ENCODE measurements at regions not wholly inside any gene's neighbourhood (a gene's known extent, or its start where the extent isn't known, plus 50 kb on each side); places are given as distances from the start of the nearest gene placed in this dataset.

GRCh38 chr17:15026088-15026487, 239.0 kb downstream of the PMP22 start:
- Mint-ChIP-seq H3K4me1 (ENCODE audit: low read depth) (no peaks in the 10 kb centered on the region), H3K27me3 (ENCODE audit: low read depth) (no peaks in the 10 kb centered on the region), H3K36me3 (ENCODE audit: low read depth) (no peaks in the 10 kb centered on the region), H3K4me3 (no peak overlapping the region), H3K9me3 (ENCODE audit: insufficient read depth) (no peaks in the 10 kb centered on the region), H3K27ac (no peak overlapping the region)
- DNase-seq (no peak), ATAC-seq (no peak)
- ChIA-PET CTCF (no interaction called here), POLR2A (no interaction called here)

GRCh38 chr17:15023589-15024336, 241.4 kb downstream of the PMP22 start:
- Mint-ChIP-seq H3K27me3 (ENCODE audit: low read depth) (no peaks in the 10 kb centered on the region), H3K36me3 (ENCODE audit: low read depth) (no peaks in the 10 kb centered on the region), H3K27ac (no peak overlapping the region), H3K4me3 (no peak overlapping the region), H3K4me1 (ENCODE audit: low read depth) (no peaks in the 10 kb centered on the region), H3K9me3 (ENCODE audit: insufficient read depth) (no peaks in the 10 kb centered on the region)
- CTCF ChIA-PET, result no interaction called here
- ATAC-seq (no peak), DNase-seq (no peak)
- POLR2A ChIA-PET, result no interaction called here

GRCh38 chr17:15019158-15019557, 246.0 kb downstream of the PMP22 start:
- ChIA-PET POLR2A (no interaction called here), CTCF (no interaction called here)

GRCh38 chr17:15012351-15012980, 252.7 kb downstream of the PMP22 start:
- Mint-ChIP-seq H3K27me3 (ENCODE audit: low read depth) (peaks cover 3% of the 10 kb centered on the region), H3K4me3 (no peak overlapping the region), H3K27ac (no peak overlapping the region), H3K9me3 (ENCODE audit: insufficient read depth) (no peaks in the 10 kb centered on the region), H3K4me1 (ENCODE audit: low read depth) (no peaks in the 10 kb centered on the region), H3K36me3 (ENCODE audit: low read depth) (no peaks in the 10 kb centered on the region)
- CTCF ChIA-PET, result no interaction called here
- DNase-seq (no peak), ATAC-seq (no peak)
- POLR2A ChIA-PET, result no interaction called here

More at GRCh38 chr17:15019158-15019557, 246.0 kb downstream of the PMP22 start:
- Mint-ChIP-seq H3K36me3 (ENCODE audit: low read depth) (no peaks in the 10 kb centered on the region), H3K27ac (no peak overlapping the region), H3K4me3 (no peak overlapping the region), H3K4me1 (ENCODE audit: low read depth) (no peaks in the 10 kb centered on the region), H3K9me3 (ENCODE audit: insufficient read depth) (no peaks in the 10 kb centered on the region), H3K27me3 (ENCODE audit: low read depth) (no peaks in the 10 kb centered on the region)
- ATAC-seq (no peak), DNase-seq (no peak)

GRCh38 chr17:15009087-15009486, 256.0 kb downstream of the PMP22 start:
- Mint-ChIP-seq H3K27ac (no peak overlapping the region), H3K36me3 (ENCODE audit: low read depth) (no peaks in the 10 kb centered on the region), H3K9me3 (ENCODE audit: insufficient read depth) (no peaks in the 10 kb centered on the region), H3K4me1 (ENCODE audit: low read depth) (no peaks in the 10 kb centered on the region), H3K27me3 (ENCODE audit: low read depth) (peaks cover 3% of the 10 kb centered on the region), H3K4me3 (no peak overlapping the region)
- DNase-seq (no peak), ATAC-seq (no peak)
- POLR2A ChIA-PET, result no interaction called here
- CTCF ChIA-PET, result no interaction called here

GRCh38 chr17:15007147-15007553, 258.0 kb downstream of the PMP22 start:
- no peak overlapping the region for H3K27ac Mint-ChIP-seq
- no peaks in the 10 kb centered on the region for H3K4me1 Mint-ChIP-seq (ENCODE audit: low read depth)
- H3K4me3 Mint-ChIP-seq, result no peak overlapping the region
- DNase-seq, result no peak
- POLR2A ChIA-PET, result no interaction called here
- CTCF ChIA-PET, result no interaction called here
- no peak for ATAC-seq
- no peaks in the 10 kb centered on the region for H3K9me3 Mint-ChIP-seq (ENCODE audit: insufficient read depth)
- H3K36me3 Mint-ChIP-seq (ENCODE audit: low read depth), result no peaks in the 10 kb centered on the region
- H3K27me3 Mint-ChIP-seq (ENCODE audit: low read depth), result peaks cover 3% of the 10 kb centered on the region

GRCh38 chr17:15006421-15007128, 258.6 kb downstream of the PMP22 start:
- no peak overlapping the region for H3K27ac Mint-ChIP-seq
- H3K4me1 Mint-ChIP-seq (ENCODE audit: low read depth), result no peaks in the 10 kb centered on the region
- ATAC-seq (no peak), DNase-seq (no peak)
- H3K9me3 Mint-ChIP-seq (ENCODE audit: insufficient read depth), result no peaks in the 10 kb centered on the region
- H3K27me3 Mint-ChIP-seq (ENCODE audit: low read depth), result peaks cover 3% of the 10 kb centered on the region
- CTCF ChIA-PET, result no interaction called here
- no peak overlapping the region for H3K4me3 Mint-ChIP-seq
- POLR2A ChIA-PET, result no interaction called here
- no peaks in the 10 kb centered on the region for H3K36me3 Mint-ChIP-seq (ENCODE audit: low read depth)

GRCh38 chr17:15000661-15001060, 264.5 kb downstream of the PMP22 start:
- CTCF ChIA-PET, result no interaction called here
- no peaks in the 10 kb centered on the region for H3K4me1 Mint-ChIP-seq (ENCODE audit: low read depth)
- DNase-seq, result no peak
- no peaks in the 10 kb centered on the region for H3K9me3 Mint-ChIP-seq (ENCODE audit: insufficient read depth)
- no peak overlapping the region for H3K4me3 Mint-ChIP-seq
- H3K27ac Mint-ChIP-seq, result no peak overlapping the region
- no peak for ATAC-seq
- POLR2A ChIA-PET, result no interaction called here
- H3K27me3 Mint-ChIP-seq (ENCODE audit: low read depth), result no peaks in the 10 kb centered on the region
- H3K36me3 Mint-ChIP-seq (ENCODE audit: low read depth), result no peaks in the 10 kb centered on the region

GRCh38 chr17:14997290-14997689, 267.8 kb downstream of the PMP22 start:
- Mint-ChIP-seq H3K27me3 (ENCODE audit: low read depth) (peaks cover 2% of the 10 kb centered on the region), H3K36me3 (ENCODE audit: low read depth) (no peaks in the 10 kb centered on the region), H3K9me3 (ENCODE audit: insufficient read depth) (no peaks in the 10 kb centered on the region), H3K4me1 (ENCODE audit: low read depth) (no peaks in the 10 kb centered on the region), H3K27ac (no peak overlapping the region), H3K4me3 (no peak overlapping the region)
- ATAC-seq, result no peak
- POLR2A ChIA-PET, result no interaction called here
- CTCF ChIA-PET, result no interaction called here
- DNase-seq, result no peak

- Mint-ChIP-seq H3K9me3 (ENCODE audit: insufficient read depth) (no peaks in the 10 kb centered on the region), H3K36me3 (ENCODE audit: low read depth) (no peaks in the 10 kb centered on the region), H3K4me1 (ENCODE audit: low read depth) (no peaks in the 10 kb centered on the region), H3K27me3 (ENCODE audit: low read depth) (no peaks in the 10 kb centered on the region), H3K4me3 (no peak overlapping the region), H3K27ac (no peak overlapping the region)
- no peak for ATAC-seq
- DNase-seq, result no peak
- POLR2A ChIA-PET, result no interaction called here
- CTCF ChIA-PET, result no interaction called here
Measured at GRCh38 chr17:14986127-14986526, 279.0 kb downstream of the PMP22 start.

- ATAC-seq (no peak), DNase-seq (no peak)
- CTCF ChIA-PET, result no interaction called here
- H3K4me3 Mint-ChIP-seq, result no peak overlapping the region
- H3K27me3 Mint-ChIP-seq (ENCODE audit: low read depth), result no peaks in the 10 kb centered on the region
- H3K4me1 Mint-ChIP-seq (ENCODE audit: low read depth), result peaks cover 6% of the 10 kb centered on the region
- H3K9me3 Mint-ChIP-seq (ENCODE audit: insufficient read depth), result peaks cover 30% of the 10 kb centered on the region
- POLR2A ChIA-PET, result no interaction called here
- no peak overlapping the region for H3K27ac Mint-ChIP-seq
- H3K36me3 Mint-ChIP-seq (ENCODE audit: low read depth), result peaks cover 16% of the 10 kb centered on the region
Measured at GRCh38 chr17:14972844-14973243, 292.3 kb downstream of the PMP22 start.

GRCh38 chr17:14971054-14971453, 294.1 kb downstream of the PMP22 start:
- Mint-ChIP-seq H3K4me1 (ENCODE audit: low read depth) (peaks cover 6% of the 10 kb centered on the region), H3K9me3 (ENCODE audit: insufficient read depth) (peaks cover 30% of the 10 kb centered on the region), H3K36me3 (ENCODE audit: low read depth) (peaks cover 16% of the 10 kb centered on the region), H3K27ac (no peak overlapping the region), H3K27me3 (ENCODE audit: low read depth) (no peaks in the 10 kb centered on the region), H3K4me3 (no peak overlapping the region)
- CTCF ChIA-PET, result interaction anchor here (0.6 kb wide), 1 partner anchor 1338 kb away, joined by 3 read pairs; no protein-coding TSS in a partner anchor
- POLR2A ChIA-PET, result no interaction called here
- no peak for ATAC-seq
- no peak for DNase-seq
